ENCODE measurements at regions not wholly inside any gene's neighbourhood (a gene's known extent, or its start where the extent isn't known, plus 50 kb on each side); places are given as distances from the start of the nearest gene placed in this dataset.

GRCh38 chr20:53853111-53853713 lies 217.2 kb downstream of the BCAS1 start:
- DNase-seq (no peak), ATAC-seq (ENCODE audit: low FRiP score) (no peak)
- Histone ChIP-seq H3K4me3 (ENCODE audit: low read length in 2 of 2) (no peak overlapping the region), H3K9me3 (ENCODE audit: control insufficient read depth, low read length) (no peaks in the 10 kb centered on the region), H3K4me1 (ENCODE audit: control insufficient read depth in 1 of 2, insufficient read depth in 2 of 2, low read length in 2 of 2) (no peaks in the 10 kb centered on the region), H3K36me3 (ENCODE audit: control insufficient read depth in 1 of 2, insufficient read depth in 2 of 2, low read length in 1 of 2) (no peaks in the 10 kb centered on the region), H3K27ac (ENCODE audit: low read depth in 1 of 2, low read length in 2 of 2) (no peak overlapping the region), H3K27me3 (ENCODE audit: control insufficient read depth in 1 of 2, insufficient read depth in 2 of 2, low read length in 1 of 2) (no peaks in the 10 kb centered on the region)
- intact Hi-C loops (cut with DNase I), result no loop called here
- WGBS, 2 donors, result 89 to 91% methylated on average over 4 of the region's 4 CpGs

- no peaks in the 10 kb centered on the region for H3K27me3 ChIP-seq (ENCODE audit: control insufficient read depth in 1 of 2, insufficient read depth in 2 of 2, low read length in 1 of 2)
- ATAC-seq (ENCODE audit: low FRiP score), result no peak
- H3K4me1 ChIP-seq (ENCODE audit: control insufficient read depth in 1 of 2, insufficient read depth in 2 of 2, low read length in 2 of 2), result no peaks in the 10 kb centered on the region
- intact Hi-C loops (cut with DNase I), result no loop called here
- WGBS, 2 donors, result 95 to 97% methylated on average over 5 of the region's 5 CpGs
- H3K4me3 ChIP-seq (ENCODE audit: low read length in 2 of 2), result no peak overlapping the region
- no peaks in the 10 kb centered on the region for H3K36me3 ChIP-seq (ENCODE audit: control insufficient read depth in 1 of 2, insufficient read depth in 2 of 2, low read length in 1 of 2)
- no peak for DNase-seq
- no peak overlapping the region for H3K27ac ChIP-seq (ENCODE audit: low read depth in 1 of 2, low read length in 2 of 2)
- H3K9me3 ChIP-seq (ENCODE audit: control insufficient read depth, low read length), result no peaks in the 10 kb centered on the region
Observed at GRCh38 chr20:53852691-53853090, 217.7 kb downstream of the BCAS1 start.

- no peak overlapping the region for H3K27ac ChIP-seq (ENCODE audit: low read depth in 1 of 2, low read length in 2 of 2)
- H3K36me3 ChIP-seq (ENCODE audit: control insufficient read depth in 1 of 2, insufficient read depth in 2 of 2, low read length in 1 of 2), result no peaks in the 10 kb centered on the region
- DNase-seq (no peak), ATAC-seq (ENCODE audit: low FRiP score) (no peak)
- intact Hi-C loops (cut with DNase I), result no loop called here
- no peaks in the 10 kb centered on the region for H3K9me3 ChIP-seq (ENCODE audit: control insufficient read depth, low read length)
- no peaks in the 10 kb centered on the region for H3K27me3 ChIP-seq (ENCODE audit: control insufficient read depth in 1 of 2, insufficient read depth in 2 of 2, low read length in 1 of 2)
- no peaks in the 10 kb centered on the region for H3K4me1 ChIP-seq (ENCODE audit: control insufficient read depth in 1 of 2, insufficient read depth in 2 of 2, low read length in 2 of 2)
- 51 to 55% methylated on average over 3 of the region's 3 CpGs for WGBS, 2 donors
- no peak overlapping the region for H3K4me3 ChIP-seq (ENCODE audit: low read length in 2 of 2)
Observed at GRCh38 chr20:53852014-53852413, 218.4 kb downstream of the BCAS1 start.

GRCh38 chr20:53850319-53850718 lies 220.1 kb downstream of the BCAS1 start:
- Histone ChIP-seq H3K4me3 (ENCODE audit: low read length in 2 of 2) (no peak overlapping the region), H3K27me3 (ENCODE audit: control insufficient read depth in 1 of 2, insufficient read depth in 2 of 2, low read length in 1 of 2) (no peaks in the 10 kb centered on the region), H3K9me3 (ENCODE audit: control insufficient read depth, low read length) (no peaks in the 10 kb centered on the region), H3K36me3 (ENCODE audit: control insufficient read depth in 1 of 2, insufficient read depth in 2 of 2, low read length in 1 of 2) (no peaks in the 10 kb centered on the region), H3K4me1 (ENCODE audit: control insufficient read depth in 1 of 2, insufficient read depth in 2 of 2, low read length in 2 of 2) (no peaks in the 10 kb centered on the region), H3K27ac (ENCODE audit: low read depth in 1 of 2, low read length in 2 of 2) (no peak overlapping the region)
- ATAC-seq (ENCODE audit: low FRiP score) (no peak), DNase-seq (no peak)
- 88% methylated on average over 3 of the region's 3 CpGs for WGBS, 2 donors
- intact Hi-C loops (cut with DNase I), result no loop called here

- ATAC-seq (ENCODE audit: low FRiP score) (no peak), DNase-seq (no peak)
- Histone ChIP-seq H3K27me3 (ENCODE audit: control insufficient read depth in 1 of 2, insufficient read depth in 2 of 2, low read length in 1 of 2) (no peaks in the 10 kb centered on the region), H3K4me1 (ENCODE audit: control insufficient read depth in 1 of 2, insufficient read depth in 2 of 2, low read length in 2 of 2) (no peaks in the 10 kb centered on the region), H3K36me3 (ENCODE audit: control insufficient read depth in 1 of 2, insufficient read depth in 2 of 2, low read length in 1 of 2) (no peaks in the 10 kb centered on the region), H3K9me3 (ENCODE audit: control insufficient read depth, low read length) (no peaks in the 10 kb centered on the region), H3K27ac (ENCODE audit: low read depth in 1 of 2, low read length in 2 of 2) (no peak overlapping the region), H3K4me3 (ENCODE audit: low read length in 2 of 2) (no peak overlapping the region)
- intact Hi-C loops (cut with DNase I), result no loop called here
- 85 to 87% methylated on average over 12 of the region's 12 CpGs for WGBS, 2 donors
Observed at GRCh38 chr20:53849471-53850059, 220.8 kb downstream of the BCAS1 start.

GRCh38 chr20:53848304-53848703 lies 222.1 kb downstream of the BCAS1 start:
- no peak for DNase-seq
- no peak for ATAC-seq (ENCODE audit: low FRiP score)
- Histone ChIP-seq H3K27ac (ENCODE audit: low read depth in 1 of 2, low read length in 2 of 2) (no peak overlapping the region), H3K4me3 (ENCODE audit: low read length in 2 of 2) (no peak overlapping the region), H3K36me3 (ENCODE audit: control insufficient read depth in 1 of 2, insufficient read depth in 2 of 2, low read length in 1 of 2) (no peaks in the 10 kb centered on the region), H3K4me1 (ENCODE audit: control insufficient read depth in 1 of 2, insufficient read depth in 2 of 2, low read length in 2 of 2) (no peaks in the 10 kb centered on the region), H3K27me3 (ENCODE audit: control insufficient read depth in 1 of 2, insufficient read depth in 2 of 2, low read length in 1 of 2) (no peaks in the 10 kb centered on the region), H3K9me3 (ENCODE audit: control insufficient read depth, low read length) (no peaks in the 10 kb centered on the region)
- 89 to 92% methylated on average over 4 of the region's 4 CpGs for WGBS, 2 donors
- intact Hi-C loops (cut with DNase I), result no loop called here

GRCh38 chr20:53847837-53848170 lies 222.6 kb downstream of the BCAS1 start:
- DNase-seq, result no peak
- Histone ChIP-seq H3K27me3 (ENCODE audit: control insufficient read depth in 1 of 2, insufficient read depth in 2 of 2, low read length in 1 of 2) (no peaks in the 10 kb centered on the region), H3K4me1 (ENCODE audit: control insufficient read depth in 1 of 2, insufficient read depth in 2 of 2, low read length in 2 of 2) (no peaks in the 10 kb centered on the region), H3K4me3 (ENCODE audit: low read length in 2 of 2) (no peak overlapping the region), H3K9me3 (ENCODE audit: control insufficient read depth, low read length) (no peaks in the 10 kb centered on the region), H3K27ac (ENCODE audit: low read depth in 1 of 2, low read length in 2 of 2) (no peak overlapping the region), H3K36me3 (ENCODE audit: control insufficient read depth in 1 of 2, insufficient read depth in 2 of 2, low read length in 1 of 2) (no peaks in the 10 kb centered on the region)
- intact Hi-C loops (cut with DNase I), result no loop called here
- no peak for ATAC-seq (ENCODE audit: low FRiP score)
- WGBS, 2 donors, result 93 to 94% methylated on average over 2 of the region's 2 CpGs

GRCh38 chr20:53847139-53847836 lies 223.1 kb downstream of the BCAS1 start:
- WGBS, 2 donors, result 79 to 83% methylated on average over 8 of the region's 8 CpGs
- no peak for ATAC-seq (ENCODE audit: low FRiP score)
- intact Hi-C loops (cut with DNase I), result no loop called here

GRCh38 chr20:53846640-53847039 lies 223.8 kb downstream of the BCAS1 start:
- no peak for DNase-seq
- no peaks in the 10 kb centered on the region for H3K4me1 ChIP-seq (ENCODE audit: control insufficient read depth in 1 of 2, insufficient read depth in 2 of 2, low read length in 2 of 2)
- H3K27me3 ChIP-seq (ENCODE audit: control insufficient read depth in 1 of 2, insufficient read depth in 2 of 2, low read length in 1 of 2), result no peaks in the 10 kb centered on the region
- no peak overlapping the region for H3K27ac ChIP-seq (ENCODE audit: low read depth in 1 of 2, low read length in 2 of 2)
- H3K36me3 ChIP-seq (ENCODE audit: control insufficient read depth in 1 of 2, insufficient read depth in 2 of 2, low read length in 1 of 2), result no peaks in the 10 kb centered on the region
- no peak overlapping the region for H3K4me3 ChIP-seq (ENCODE audit: low read length in 2 of 2)
- 82 to 86% methylated on average over 10 of the region's 10 CpGs for WGBS, 2 donors
- intact Hi-C loops (cut with DNase I), result no loop called here
- no peaks in the 10 kb centered on the region for H3K9me3 ChIP-seq (ENCODE audit: control insufficient read depth, low read length)
- no peak for ATAC-seq (ENCODE audit: low FRiP score)

More at GRCh38 chr20:53847139-53847836, 223.1 kb downstream of the BCAS1 start:
- H3K36me3 ChIP-seq (ENCODE audit: control insufficient read depth in 1 of 2, insufficient read depth in 2 of 2, low read length in 1 of 2), result no peaks in the 10 kb centered on the region
- H3K9me3 ChIP-seq (ENCODE audit: control insufficient read depth, low read length), result no peaks in the 10 kb centered on the region
- H3K4me3 ChIP-seq (ENCODE audit: low read length in 2 of 2), result no peak overlapping the region
- H3K4me1 ChIP-seq (ENCODE audit: control insufficient read depth in 1 of 2, insufficient read depth in 2 of 2, low read length in 2 of 2), result no peaks in the 10 kb centered on the region
- DNase-seq, result no peak
- H3K27me3 ChIP-seq (ENCODE audit: control insufficient read depth in 1 of 2, insufficient read depth in 2 of 2, low read length in 1 of 2), result no peaks in the 10 kb centered on the region
- no peak overlapping the region for H3K27ac ChIP-seq (ENCODE audit: low read depth in 1 of 2, low read length in 2 of 2)

Data from aorta (tissue), 5 donors.